Loucy (cell line): ENCODE measurements at regions not wholly inside any gene's neighbourhood (a gene's known extent, or its start where the extent isn't known, plus 50 kb on each side); places are given as distances from the start of the nearest gene placed in this dataset.

ENCODE experiments used
- CTCF ChIP-seq: fragments of 200-600 bp; sonication (generic); conservative IDR thresholded peaks from 2 replicates; pipeline ENCODE4 v1.5.1; 2014; ENCODE audit warnings: mild to moderate bottlenecking, antibody characterized with exemption, low read length
- EZH2phosphoT487 ChIP-seq: fragments of 200-600 bp; IDR thresholded peaks from 2 replicates; pipeline ENCODE4 v1.6.1; 2018; ENCODE audit warnings: antibody characterized with exemption, mild to moderate bottlenecking, moderate library complexity, borderline replicate concordance

GRCh38 chr20:60956194-60956593 is 295.9 kb upstream of the CDH4 start:
- no peak for TF ChIP-seq CTCF
- TF ChIP-seq EZH2phosphoT487 = no peak
